HepG2 (cell line): ENCODE measurements at regions not wholly inside any gene's neighbourhood (a gene's known extent, or its start where the extent isn't known, plus 50 kb on each side); places are given as distances from the start of the nearest gene placed in this dataset.

Experiments
- ATAC-seq: fragments of 200-7000 bp; cut with Tn5 transposase; 3 replicates; pipeline ENCODE4 v1.9.1; 2020; ENCODE audit warnings: mild to moderate bottlenecking, moderate library complexity
- BruUV-seq: library from RNA; stranded (reverse); fragments of 400-500 nt; replicated peaks from 2 replicates; lab custom pipeline; 2021; lab: Mats Ljungman, UMichigan
- CTCF ChIA-PET: fragments of 300-600 bp; formaldehyde crosslinking; extraction: SDS; loops from one replicate; lab custom pipeline; 2021; ENCODE audit warnings: low total read pairs, inconsistent platforms, low intra/inter-chr PET ratio; lab: Yijun Ruan, JAX
- POLR2A ChIA-PET: fragments of 350-600 bp; sonication (Branson Sonifier 250); formaldehyde crosslinking; loops from one replicate; lab custom pipeline; 2020; ENCODE audit warnings: antibody characterized with exemption, inconsistent platforms; lab: Yijun Ruan, JAX
- DNase-seq: peaks from one replicate; pipeline ENCODE4 v3.0.0-alpha.2; 2015; ENCODE audit warnings: low spot score
- FAIRE-seq: peaks from 3 replicates; lab custom pipeline; 2011; peaks lifted over from hg19 to GRCh38; lab: Jason Lieb, UNC
- H2AFZ ChIP-seq: one replicate; pipeline ENCODE4 v1.6.1; 2011; ENCODE audit warnings: low read length, inconsistent platforms
- H3K27ac ChIP-seq: fragments of 300-600 bp; 3 replicates; pipeline ENCODE4 v1.8.0; 2011; ENCODE audit warnings: mixed run types, mild to moderate bottlenecking, mixed read lengths, low read length, inconsistent platforms; ENCODE audit not compliant: insufficient read depth; ENCODE audit errors: extremely low read length
- H3K27me3 ChIP-seq, 2 experiments: fragments of 200-600 bp in 1 of 2; 2 replicates in 1 of 2; 3 replicates in 1 of 2; pipeline versions ENCODE4 v1.6.0 to v1.8.0; 2011; ENCODE audit warnings: low read length in 2 of 2, mild to moderate bottlenecking in 2 of 2, moderate library complexity in 2 of 2, inconsistent platforms in 1 of 2; ENCODE audit not compliant: insufficient read depth in 2 of 2, control insufficient read depth in 1 of 2
- H3K36me3 ChIP-seq, 2 experiments: fragments of 200-600 bp in 1 of 2; replicated peaks in 1 of 2; 2 replicates in 1 of 2; 3 replicates in 1 of 2; pipeline versions ENCODE4 v1.5.1 to v1.8.0; 2011; ENCODE audit warnings: low read length in 2 of 2, inconsistent platforms in 1 of 2; ENCODE audit not compliant: insufficient read depth in 2 of 2, control insufficient read depth in 1 of 2
- H3K4me1 ChIP-seq: 2 replicates; pipeline ENCODE4 v1.5.1; 2012; ENCODE audit warnings: low read length, inconsistent platforms; ENCODE audit not compliant: insufficient read depth
- H3K4me2 ChIP-seq: 2 replicates; pipeline ENCODE4 v1.6.0; 2011; ENCODE audit warnings: low read depth, low read length, inconsistent platforms
- H3K4me3 ChIP-seq, 3 experiments: fragments of 200-600 bp in 1 of 3; sonication (generic), shearing (Covaris generic) in 1 of 3; replicated peaks in 1 of 3; 2 replicates each; pipeline ENCODE4 v1.5.1; 2011 to 2016; ENCODE audit warnings: low read length in 3 of 3, inconsistent platforms in 2 of 3, low read depth in 2 of 3, mild to moderate bottlenecking in 2 of 3, control low read depth in 1 of 3, mixed read lengths in 1 of 3; ENCODE audit not compliant: insufficient read depth in 1 of 3
- H3K79me2 ChIP-seq: one replicate; pipeline ENCODE4 v1.6.1; 2011; ENCODE audit warnings: low read length, inconsistent platforms; ENCODE audit not compliant: insufficient read depth
- H3K9ac ChIP-seq: 2 replicates; pipeline ENCODE4 v1.6.0; 2011; ENCODE audit warnings: mild to moderate bottlenecking, low read depth, low read length, inconsistent platforms; ENCODE audit not compliant: insufficient read depth
- H3K9me3 ChIP-seq: 2 replicates; pipeline ENCODE4 v1.5.1; 2012; ENCODE audit warnings: mild to moderate bottlenecking, low read length
- H4K20me1 ChIP-seq: 2 replicates; pipeline ENCODE4 v1.6.0; 2011; ENCODE audit warnings: inconsistent platforms, mild to moderate bottlenecking, low read length, moderate library complexity; ENCODE audit not compliant: insufficient read depth
- DDIT3 ChIP-seq: sonication (generic); formaldehyde crosslinking; IDR thresholded peaks from 2 replicates; pipeline ENCODE4 v1.4.0; 2020; ENCODE audit warnings: mild to moderate bottlenecking, missing genetic modification reagents
- HOMEZ ChIP-seq: IDR thresholded peaks from 2 replicates; pipeline ENCODE4 v1.6.1; 2016; ENCODE audit warnings: low read depth
- MBD4 ChIP-seq: IDR thresholded peaks from 2 replicates; pipeline ENCODE4 v1.6.1; 2012; ENCODE audit warnings: low read length, inconsistent platforms, borderline replicate concordance
- ZNF264 ChIP-seq: sonication (generic); formaldehyde crosslinking; IDR thresholded peaks from 2 replicates; pipeline ENCODE4 v1.4.0; 2020; ENCODE audit warnings: missing genetic modification reagents
- ZNF333 ChIP-seq: sonication (generic); formaldehyde crosslinking; IDR thresholded peaks from 2 replicates; pipeline ENCODE4 v1.4.0; 2020; ENCODE audit warnings: mild to moderate bottlenecking, missing genetic modification reagents, borderline replicate concordance
- WGBS: methylation state at CpG from one replicate; pipeline ENCODE4 v1.1.6; 2017; ENCODE audit warnings: low lambda C conversion rate; 5-methylcytosine and 5-hydroxymethylcytosine counted together
- in situ Hi-C: cut with HindIII; loops from 2 replicates; pipeline ENCODE4 v1.10.0; 2017; ENCODE audit warnings: low pct_unique_long_range_greater_than_20kb; ENCODE audit not compliant: extremely low pct_ligation_motif_present
- intact Hi-C: fragments of 100-400 bp; cut with micrococcal nuclease; formaldehyde crosslinking; loops from one replicate; pipeline ENCODE4 v1.10.0; 2022; ENCODE audit not compliant: unreplicated experiment
- TF ChIP-seq, protein P1 (sequence below): sonication (generic); formaldehyde crosslinking; IDR thresholded peaks from 2 replicates; pipeline ENCODE4 v1.8.0; 2022; ENCODE audit warnings: mild to moderate bottlenecking, missing genetic modification reagents; ENCODE audit not compliant: insufficient replicate concordance

- Histone ChIP-seq H3K4me2 (no peak overlapping the region), H3K79me2 (no peaks in the 10 kb centered on the region), H3K27ac (no peak overlapping the region), H3K36me3 (no peaks in the 10 kb centered on the region), H3K27me3 (no peaks in the 10 kb centered on the region), H3K4me1 (no peaks in the 10 kb centered on the region), H3K9ac (no peak overlapping the region), H3K9me3 (peaks cover 10% of the 10 kb centered on the region)
- DNase-seq (no peak), FAIRE-seq (no peak)
- intact Hi-C loops: no loop called here
- CTCF ChIA-PET: no interaction called here
- in situ Hi-C loops: no loop called here
- TF ChIP-seq HOMEZ (CRISPR knock-in tag): no peak
- TF ChIP-seq ZNF333: no peak
- TF ChIP-seq ZNF264 (CRISPR knock-in tag): no peak
- TF ChIP-seq MBD4: no peak
- TF ChIP-seq DDIT3 (CRISPR knock-in tag): no peak
- TF ChIP-seq, protein P1, sequence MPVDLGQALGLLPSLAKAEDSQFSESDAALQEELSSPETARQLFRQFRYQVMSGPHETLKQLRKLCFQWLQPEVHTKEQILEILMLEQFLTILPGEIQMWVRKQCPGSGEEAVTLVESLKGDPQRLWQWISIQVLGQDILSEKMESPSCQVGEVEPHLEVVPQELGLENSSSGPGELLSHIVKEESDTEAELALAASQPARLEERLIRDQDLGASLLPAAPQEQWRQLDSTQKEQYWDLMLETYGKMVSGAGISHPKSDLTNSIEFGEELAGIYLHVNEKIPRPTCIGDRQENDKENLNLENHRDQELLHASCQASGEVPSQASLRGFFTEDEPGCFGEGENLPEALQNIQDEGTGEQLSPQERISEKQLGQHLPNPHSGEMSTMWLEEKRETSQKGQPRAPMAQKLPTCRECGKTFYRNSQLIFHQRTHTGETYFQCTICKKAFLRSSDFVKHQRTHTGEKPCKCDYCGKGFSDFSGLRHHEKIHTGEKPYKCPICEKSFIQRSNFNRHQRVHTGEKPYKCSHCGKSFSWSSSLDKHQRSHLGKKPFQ (CRISPR knock-in tag): no peak
- TF ChIP-seq, all 625 proteins: peak for 0
- no peak overlapping the region for H3K4me3 ChIP-seq
- WGBS: 0% methylated on average over 2 of the region's 2 CpGs
- H2AFZ ChIP-seq: no peak overlapping the region
- ATAC-seq: no peak
- POLR2A ChIA-PET: no interaction called here
- no TSS peak for BruUV-seq
- no peaks in the 10 kb centered on the region for H4K20me1 ChIP-seq
Measured at GRCh38 chr7:130829415-130829814, 95.4 kb upstream of the KLF14 start.
